ENCODE measurements at regions not wholly inside any gene's neighbourhood (a gene's known extent, or its start where the extent isn't known, plus 50 kb on each side); places are given as distances from the start of the nearest gene placed in this dataset.

- no peak for DNase-seq
These were observed 94.9 kb downstream of the PRLHR start for GRCh38 chr10:118500477-118501104.

- DNase-seq = no peak
These were observed 96.3 kb downstream of the PRLHR start for GRCh38 chr10:118499186-118499585.

GRCh38 chr10:118498623-118499022 lies 96.8 kb downstream of the PRLHR start:
- no peak for DNase-seq

GRCh38 chr10:118497227-118497626 lies 98.2 kb downstream of the PRLHR start:
- DNase-seq = no peak

GRCh38 chr10:118496525-118496924 lies 98.9 kb downstream of the PRLHR start:
- DNase-seq = no peak

- DNase-seq = no peak
These were observed 99.9 kb downstream of the PRLHR start for GRCh38 chr10:118495499-118495898.

- no peak for DNase-seq
These were observed 104.4 kb downstream of the PRLHR start for GRCh38 chr10:118491055-118491454.

GRCh38 chr10:118488710-118489497 lies 106.5 kb downstream of the PRLHR start:
- no peak for DNase-seq

GRCh38 chr10:118485641-118486040 lies 109.8 kb downstream of the PRLHR start:
- DNase-seq = no peak

GRCh38 chr10:118484152-118484871 lies 111.1 kb downstream of the PRLHR start:
- no peak for DNase-seq

GRCh38 chr10:118483496-118483895 lies 112.0 kb downstream of the PRLHR start:
- no peak for DNase-seq

- DNase-seq = no peak
These were observed 112.8 kb downstream of the PRLHR start for GRCh38 chr10:118482393-118483331.

GRCh38 chr10:118481871-118482270 lies 113.6 kb downstream of the PRLHR start:
- no peak for DNase-seq

GRCh38 chr10:118475214-118475613 lies 120.2 kb downstream of the PRLHR start:
- no peak for DNase-seq

GRCh38 chr10:118474111-118474510 lies 121.3 kb downstream of the PRLHR start:
- no peak for DNase-seq

GRCh38 chr10:118473305-118473960 lies 122.0 kb downstream of the PRLHR start:
- no peak for DNase-seq

- DNase-seq = no peak
These were observed 122.8 kb downstream of the PRLHR start for GRCh38 chr10:118472415-118473304.

GRCh38 chr10:118471863-118472262 lies 123.6 kb downstream of the PRLHR start:
- DNase-seq = no peak

- no peak for DNase-seq
These were observed 125.0 kb downstream of the PRLHR start for GRCh38 chr10:118470470-118470869.

- no peak for DNase-seq
These were observed 125.1 kb upstream of the FAM204A start for GRCh38 chr10:118467200-118467599.

- DNase-seq = no peak
These were observed 123.3 kb upstream of the FAM204A start for GRCh38 chr10:118465300-118465874.
